Epithelial cell of proximal tubule (primary cell): ENCODE measurements at regions not wholly inside any gene's neighbourhood (a gene's known extent, or its start where the extent isn't known, plus 50 kb on each side); places are given as distances from the start of the nearest gene placed in this dataset.
"Not testable (repeated sequence)": the region's sequence is repeated elsewhere in the genome, so short reads cannot be mapped to it uniquely, and the experiment has no call there.

ENCODE experiments used
- DNase-seq: peaks from one replicate; pipeline ENCODE4 v3.0.0-alpha.2; 2011; ENCODE audit warnings: low read depth
- H3K4me3 ChIP-seq: 2 replicates; pipeline ENCODE4 v1.5.1; 2011; ENCODE audit warnings: low read depth, mild to moderate bottlenecking, low read length
- TF ChIP-seq, protein P1 (sequence below): conservative IDR thresholded peaks from 2 replicates; pipeline ENCODE4 v1.5.1; 2012; ENCODE audit warnings: low read depth, mild to moderate bottlenecking, low read length

DNA sequence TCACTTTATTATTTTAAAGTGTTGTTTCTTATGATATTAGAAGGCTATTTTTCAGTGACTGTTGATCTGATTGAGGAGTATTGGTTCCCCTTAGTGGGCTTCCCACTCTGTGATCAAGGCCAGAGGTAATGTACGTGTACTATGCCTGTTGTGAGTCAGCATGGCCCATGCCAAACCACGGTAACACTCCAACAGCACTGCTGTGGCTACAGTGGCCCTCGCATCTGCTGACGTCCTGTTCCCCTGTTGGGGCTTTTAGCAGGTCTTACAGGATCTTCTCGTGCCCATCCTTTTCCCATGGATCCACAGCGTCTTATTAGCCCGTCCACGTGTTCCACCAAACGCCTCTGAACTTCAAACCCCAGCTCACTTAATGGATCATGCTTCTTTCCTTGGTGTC lies 964.6 kb upstream of the CELF2 start:
- DNase-seq = no peak
- no peak overlapping the region for H3K4me3 ChIP-seq
- TF ChIP-seq, protein P1, sequence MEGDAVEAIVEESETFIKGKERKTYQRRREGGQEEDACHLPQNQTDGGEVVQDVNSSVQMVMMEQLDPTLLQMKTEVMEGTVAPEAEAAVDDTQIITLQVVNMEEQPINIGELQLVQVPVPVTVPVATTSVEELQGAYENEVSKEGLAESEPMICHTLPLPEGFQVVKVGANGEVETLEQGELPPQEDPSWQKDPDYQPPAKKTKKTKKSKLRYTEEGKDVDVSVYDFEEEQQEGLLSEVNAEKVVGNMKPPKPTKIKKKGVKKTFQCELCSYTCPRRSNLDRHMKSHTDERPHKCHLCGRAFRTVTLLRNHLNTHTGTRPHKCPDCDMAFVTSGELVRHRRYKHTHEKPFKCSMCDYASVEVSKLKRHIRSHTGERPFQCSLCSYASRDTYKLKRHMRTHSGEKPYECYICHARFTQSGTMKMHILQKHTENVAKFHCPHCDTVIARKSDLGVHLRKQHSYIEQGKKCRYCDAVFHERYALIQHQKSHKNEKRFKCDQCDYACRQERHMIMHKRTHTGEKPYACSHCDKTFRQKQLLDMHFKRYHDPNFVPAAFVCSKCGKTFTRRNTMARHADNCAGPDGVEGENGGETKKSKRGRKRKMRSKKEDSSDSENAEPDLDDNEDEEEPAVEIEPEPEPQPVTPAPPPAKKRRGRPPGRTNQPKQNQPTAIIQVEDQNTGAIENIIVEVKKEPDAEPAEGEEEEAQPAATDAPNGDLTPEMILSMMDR = no peak

DNA sequence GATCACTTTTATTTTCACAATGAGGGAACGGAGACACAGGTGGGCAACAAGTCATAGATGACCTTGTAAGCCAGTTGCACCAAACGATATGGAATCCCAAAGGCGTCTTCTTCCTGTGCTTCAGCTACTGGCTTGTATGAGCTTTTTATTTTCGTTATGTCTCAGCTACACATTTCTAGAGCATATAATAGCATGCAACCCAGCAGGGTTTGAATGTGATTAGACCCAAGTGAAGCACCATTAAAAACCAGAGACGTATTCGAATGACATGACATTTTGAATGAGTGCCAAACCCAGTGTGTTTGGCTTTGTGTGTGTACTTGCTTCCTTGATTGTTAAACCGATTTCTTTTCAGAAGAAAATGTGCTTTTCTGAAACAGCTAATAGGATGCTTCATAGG lies 963.2 kb upstream of the CELF2 start:
- TF ChIP-seq, protein P1 = no peak
- DNase-seq = no peak

DNA sequence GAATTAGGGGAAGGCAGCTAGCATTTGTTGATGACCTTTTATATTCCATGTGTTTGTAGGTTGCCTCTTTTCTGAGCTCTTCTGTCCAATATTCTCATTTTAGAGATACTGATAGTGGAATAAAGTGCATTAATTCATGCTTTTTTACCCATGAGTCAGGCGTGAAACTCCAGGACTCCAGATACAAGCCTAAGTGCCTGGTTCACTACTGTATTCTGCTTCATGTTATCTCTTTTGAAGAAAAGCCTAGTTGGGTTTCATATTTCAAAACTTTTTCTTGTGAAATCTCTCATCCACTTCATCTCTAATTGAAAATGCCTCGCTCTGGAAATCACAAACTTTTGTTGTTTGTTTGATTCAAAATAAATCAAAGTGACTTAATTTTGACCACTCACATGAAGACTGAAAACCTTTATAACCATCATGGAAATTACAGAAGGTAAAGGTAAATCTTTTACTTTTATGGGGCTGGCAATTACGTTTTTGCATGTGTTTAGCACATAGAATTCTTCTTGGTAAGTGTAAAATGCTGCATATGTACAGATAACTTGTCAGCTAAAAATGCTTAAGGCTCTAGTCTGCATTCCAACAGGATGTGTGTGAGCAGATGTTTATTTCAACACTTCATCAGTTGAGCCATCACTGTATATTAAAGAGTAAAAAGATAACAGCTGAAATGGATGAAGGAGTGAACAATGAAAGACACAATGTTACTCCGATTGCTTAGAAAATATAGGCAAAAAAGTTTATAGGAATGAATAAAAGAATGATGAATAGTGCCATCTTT lies 961.8 kb upstream of the CELF2 start:
- TF ChIP-seq, protein P1 = no peak
- no peak for DNase-seq
- no peak overlapping the region for H3K4me3 ChIP-seq

More for the DNA sequence above, 963.2 kb upstream of the CELF2 start:
- no peak overlapping the region for H3K4me3 ChIP-seq

DNA sequence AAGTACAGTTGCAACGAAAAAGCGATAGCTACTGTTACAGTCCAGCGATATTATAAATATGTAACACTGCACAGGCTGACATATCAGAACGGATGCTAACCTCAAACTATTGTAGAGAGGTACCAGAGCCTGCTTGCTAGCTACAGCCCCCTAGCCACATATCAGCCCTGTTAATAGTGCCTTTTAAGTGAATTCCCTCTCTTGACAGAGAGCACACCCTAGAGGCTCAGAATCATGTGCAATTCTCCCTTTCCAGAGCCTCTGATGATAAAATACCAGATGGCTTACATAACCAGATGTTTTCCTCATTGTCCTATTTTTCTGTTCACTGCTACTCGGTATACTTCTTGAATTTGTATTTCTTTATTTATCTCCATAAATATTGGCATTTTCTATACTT lies 960.7 kb upstream of the CELF2 start:
- DNase-seq = no peak
- no peak overlapping the region for H3K4me3 ChIP-seq
- TF ChIP-seq, protein P1 = no peak

DNA sequence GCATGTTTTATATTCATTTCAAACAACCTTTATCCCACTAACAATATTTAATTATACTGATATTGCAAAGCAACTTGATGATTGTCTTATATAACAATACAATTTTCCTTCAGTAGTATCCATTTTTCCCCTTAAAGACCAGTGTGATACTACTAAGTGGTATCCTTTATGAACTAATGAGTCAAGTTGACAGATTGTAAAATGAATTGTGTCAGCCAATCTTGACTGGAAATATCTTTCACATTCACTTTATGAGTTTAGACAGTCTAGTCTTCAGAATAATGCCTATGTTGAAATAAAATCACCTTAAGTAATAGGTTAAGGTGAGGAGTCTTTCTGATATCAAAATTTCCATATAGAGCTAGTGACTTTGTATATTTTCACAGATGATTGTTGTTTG lies 950.0 kb upstream of the CELF2 start:
- no peak overlapping the region for H3K4me3 ChIP-seq
- no peak for DNase-seq
- TF ChIP-seq, protein P1 = no peak

DNA sequence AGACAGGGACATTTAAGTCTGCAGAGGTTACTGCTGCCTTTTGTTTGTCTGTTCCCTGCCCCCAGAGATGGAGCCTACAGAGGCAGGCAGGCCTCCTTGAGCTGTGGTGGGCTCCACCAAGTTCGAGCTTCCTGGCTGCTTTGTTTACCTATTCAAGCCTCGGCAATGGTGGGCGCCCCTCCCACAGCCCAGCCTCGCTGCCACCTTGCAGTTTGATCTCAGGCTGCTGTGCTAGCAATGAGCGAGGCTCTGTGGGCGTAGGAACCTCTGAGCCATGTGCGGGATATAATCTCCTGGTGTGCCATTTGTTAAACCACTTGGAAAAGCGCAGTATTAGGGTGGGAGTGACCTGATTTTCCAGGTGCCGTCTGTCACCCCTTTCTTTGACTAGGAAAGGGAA lies 942.8 kb upstream of the CELF2 start:
- H3K4me3 ChIP-seq, DNase-seq: not testable (repeated sequence)

DNA sequence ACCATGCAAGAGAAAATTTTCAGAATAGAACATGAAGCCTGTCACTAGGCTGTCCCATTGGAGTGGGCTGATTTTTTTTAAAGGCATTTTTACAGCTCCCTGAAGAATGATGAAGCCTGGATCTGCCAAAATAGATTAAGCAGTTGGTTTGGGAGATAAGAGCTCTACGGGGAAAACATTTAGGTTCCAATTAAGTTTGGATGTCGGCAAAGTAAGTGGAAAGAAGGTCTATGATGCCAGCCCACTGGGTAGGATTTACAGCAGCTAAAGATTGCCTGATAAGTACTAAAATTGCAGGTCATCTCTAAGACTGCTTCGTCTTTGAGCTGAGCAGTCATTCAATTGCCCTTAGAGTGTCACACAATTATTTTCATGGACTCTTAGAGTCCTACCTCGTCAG lies 939.2 kb upstream of the CELF2 start:
- no peak for DNase-seq

More for the DNA sequence above, 939.2 kb upstream of the CELF2 start:
- no peak overlapping the region for H3K4me3 ChIP-seq
- TF ChIP-seq, protein P1 = no peak
